ENCODE measurements at regions not wholly inside any gene's neighbourhood (a gene's known extent, or its start where the extent isn't known, plus 50 kb on each side); places are given as distances from the start of the nearest gene placed in this dataset.

DNA sequence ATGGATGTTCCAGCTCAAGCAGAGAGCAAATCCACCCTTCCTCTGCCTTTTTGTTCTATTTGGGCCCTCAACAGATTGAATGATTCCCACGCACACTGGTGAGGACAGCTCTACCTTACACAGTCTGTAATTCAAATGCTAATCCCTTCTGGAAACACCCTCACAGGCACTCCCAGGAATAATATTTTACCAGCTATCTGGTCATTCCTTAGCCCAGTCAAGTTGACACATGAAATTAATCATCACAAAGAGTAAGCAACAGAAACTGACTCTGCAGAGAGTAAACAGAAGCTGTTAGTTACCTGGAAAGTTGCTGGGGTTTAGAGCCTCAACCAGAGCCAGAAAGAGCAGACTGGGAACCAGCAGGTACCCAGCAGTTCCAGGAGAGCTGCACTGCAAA is 75.5 kb upstream of the MMP2 start:
- TF ChIP-seq, protein P1, sequence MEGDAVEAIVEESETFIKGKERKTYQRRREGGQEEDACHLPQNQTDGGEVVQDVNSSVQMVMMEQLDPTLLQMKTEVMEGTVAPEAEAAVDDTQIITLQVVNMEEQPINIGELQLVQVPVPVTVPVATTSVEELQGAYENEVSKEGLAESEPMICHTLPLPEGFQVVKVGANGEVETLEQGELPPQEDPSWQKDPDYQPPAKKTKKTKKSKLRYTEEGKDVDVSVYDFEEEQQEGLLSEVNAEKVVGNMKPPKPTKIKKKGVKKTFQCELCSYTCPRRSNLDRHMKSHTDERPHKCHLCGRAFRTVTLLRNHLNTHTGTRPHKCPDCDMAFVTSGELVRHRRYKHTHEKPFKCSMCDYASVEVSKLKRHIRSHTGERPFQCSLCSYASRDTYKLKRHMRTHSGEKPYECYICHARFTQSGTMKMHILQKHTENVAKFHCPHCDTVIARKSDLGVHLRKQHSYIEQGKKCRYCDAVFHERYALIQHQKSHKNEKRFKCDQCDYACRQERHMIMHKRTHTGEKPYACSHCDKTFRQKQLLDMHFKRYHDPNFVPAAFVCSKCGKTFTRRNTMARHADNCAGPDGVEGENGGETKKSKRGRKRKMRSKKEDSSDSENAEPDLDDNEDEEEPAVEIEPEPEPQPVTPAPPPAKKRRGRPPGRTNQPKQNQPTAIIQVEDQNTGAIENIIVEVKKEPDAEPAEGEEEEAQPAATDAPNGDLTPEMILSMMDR (IDR thresholded peaks at IDR 0.05; ENCODE audit: insufficient read depth, low read length): no peak
- TF ChIP-seq GABPA (IDR thresholded peaks at IDR 0.05; ENCODE audit: low read depth) (no peak), POLR2AphosphoS5 (IDR thresholded peaks at IDR 0.05; ENCODE audit: low read depth) (no peak)
